A204.1 (cell line): ENCODE measurements at regions not wholly inside any gene's neighbourhood (a gene's known extent, or its start where the extent isn't known, plus 50 kb on each side); places are given as distances from the start of the nearest gene placed in this dataset.

ENCODE experiments used
- FAIRE-seq: peaks from 2 replicates; lab custom pipeline; 2012; peaks lifted over from hg19 to GRCh38; lab: Jason Lieb, UNC

- FAIRE-seq = no peak
These were observed 419.8 kb upstream of the CDH11 start for GRCh38 chr16:65541646-65542045.

- no peak for FAIRE-seq
These were observed 419.0 kb upstream of the CDH11 start for GRCh38 chr16:65540901-65541300.

DNA sequence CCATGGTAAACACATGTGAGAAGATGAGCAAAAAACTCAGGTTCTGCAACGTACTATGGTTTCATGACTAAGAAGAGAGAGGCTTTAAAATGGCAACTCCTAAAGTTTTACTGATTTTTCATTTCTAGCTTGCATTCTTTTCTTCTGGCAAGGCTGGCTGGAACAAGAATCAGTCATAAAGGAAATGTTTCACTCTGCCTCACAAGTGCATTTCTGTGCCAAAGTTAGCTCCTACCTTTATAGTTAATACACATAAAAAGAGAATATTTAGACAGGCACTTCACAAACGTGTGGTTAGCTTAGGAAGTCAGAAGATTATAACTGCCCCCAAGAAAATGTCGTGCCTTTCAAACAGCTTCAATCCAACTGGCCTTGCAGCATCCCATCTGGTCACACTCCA lies 417.1 kb upstream of the CDH11 start:
- FAIRE-seq = no peak

DNA sequence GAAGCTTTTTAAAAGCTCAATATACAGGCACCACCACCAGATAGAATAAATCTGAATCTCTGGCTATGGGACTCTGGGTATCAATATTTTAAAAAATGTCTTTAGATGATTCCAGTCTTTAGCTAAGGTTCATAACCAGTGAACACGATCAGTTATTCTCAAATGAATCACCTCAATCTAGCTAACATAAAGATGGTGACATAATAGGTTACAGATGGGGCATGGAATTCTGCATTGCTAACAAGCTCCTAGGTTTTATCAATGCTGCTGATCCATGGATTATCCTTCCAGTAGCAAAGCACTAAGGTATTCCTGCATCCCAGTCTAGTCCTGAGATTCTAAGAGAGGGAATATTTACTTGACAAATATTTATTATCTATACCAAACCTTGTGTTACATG lies 415.5 kb upstream of the CDH11 start:
- no peak for FAIRE-seq

DNA sequence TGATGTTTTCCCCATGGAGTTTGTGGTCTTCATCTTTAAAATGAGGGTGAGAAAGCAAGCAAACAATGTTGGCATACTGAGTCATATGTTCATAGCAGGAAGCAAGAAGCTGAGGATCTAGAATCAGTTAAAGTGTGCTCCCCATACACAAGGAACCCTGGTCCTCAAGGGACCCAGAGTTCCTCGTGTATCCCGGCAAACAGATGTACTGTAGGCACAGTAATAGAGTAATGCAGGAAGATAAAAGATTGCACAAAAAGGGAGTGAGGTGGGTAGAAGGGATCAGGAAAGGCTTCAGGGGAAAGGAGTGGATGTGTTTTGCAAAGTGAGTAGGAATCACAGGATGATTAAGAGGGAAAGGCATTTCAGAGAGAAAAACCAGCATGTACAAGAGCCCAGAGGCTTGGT lies 412.3 kb upstream of the CDH11 start:
- FAIRE-seq = no peak

DNA sequence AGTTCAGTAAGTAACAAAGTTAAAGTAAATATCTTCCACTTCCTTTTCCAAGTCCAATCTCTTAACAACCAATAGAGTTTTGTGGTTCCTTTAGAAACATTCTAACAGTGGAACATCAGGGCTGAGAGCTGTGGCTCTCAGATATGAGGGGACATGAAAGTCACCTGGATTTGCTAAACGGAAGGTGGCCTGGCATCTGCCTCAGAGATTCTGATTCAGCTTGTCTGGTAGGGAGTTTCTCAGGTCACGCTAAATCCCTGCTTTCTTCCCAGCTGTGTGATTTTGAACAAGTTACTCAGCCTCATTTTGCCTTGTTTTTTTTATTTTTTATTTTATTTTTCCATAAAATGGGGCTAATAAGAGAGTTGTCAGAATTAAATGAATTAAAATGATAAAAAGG lies 411.0 kb upstream of the CDH11 start:
- FAIRE-seq = no peak

DNA sequence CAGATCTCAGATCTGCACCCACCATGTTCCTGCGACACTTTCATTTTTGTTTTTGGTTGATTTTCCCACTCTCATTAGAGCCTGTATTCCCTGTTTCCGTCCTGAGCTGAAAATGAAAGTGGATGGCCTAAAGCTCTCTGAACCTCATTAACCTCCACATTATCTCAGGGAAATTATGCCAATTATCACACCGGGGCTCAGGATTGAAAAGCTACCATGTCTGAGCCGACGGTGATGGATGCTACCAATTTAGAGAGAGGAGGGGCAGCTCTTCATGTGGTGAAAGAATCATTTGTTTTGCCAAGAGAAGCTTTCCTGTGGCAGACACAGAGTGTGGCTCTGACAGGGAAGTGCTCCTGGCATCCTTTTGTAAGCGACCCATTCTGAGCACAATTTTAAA lies 410.4 kb upstream of the CDH11 start:
- no peak for FAIRE-seq

DNA sequence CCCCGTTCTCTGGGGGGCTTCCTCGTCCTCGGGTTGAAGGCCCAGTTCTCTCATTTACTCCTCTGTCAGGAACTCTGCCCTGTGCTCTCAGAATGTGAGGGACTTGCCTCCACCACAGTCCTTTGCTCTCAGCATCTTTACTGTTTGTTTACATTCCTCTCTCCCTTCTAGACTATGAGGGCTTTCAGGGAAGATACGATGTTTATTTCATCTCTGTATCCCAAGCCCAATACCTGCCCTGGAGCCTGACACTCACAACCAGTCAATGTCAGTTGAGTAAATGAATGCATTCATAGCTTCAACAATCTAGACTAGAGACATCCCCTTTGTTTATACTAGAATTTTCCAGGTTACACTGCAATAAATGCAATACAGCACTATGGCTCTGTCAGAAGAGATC lies 409.6 kb upstream of the CDH11 start:
- FAIRE-seq = no peak

DNA sequence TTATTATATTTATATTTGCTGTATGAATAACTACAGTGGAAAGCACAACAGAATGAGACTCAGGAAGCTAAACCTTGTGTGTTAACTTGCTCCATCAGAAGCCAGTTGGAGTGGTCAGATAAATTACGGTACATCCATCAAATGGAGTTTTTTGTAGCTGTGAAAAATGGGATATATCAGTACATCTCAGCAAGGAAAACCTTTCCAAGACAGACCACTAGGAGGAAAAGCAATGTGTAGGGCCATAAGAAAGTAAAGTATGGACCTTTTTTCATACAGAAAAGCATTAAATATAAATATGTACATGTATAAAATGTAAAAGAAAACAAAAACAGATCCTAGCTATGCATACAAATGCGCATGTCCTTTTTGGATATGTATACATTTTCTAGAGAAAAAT lies 403.8 kb upstream of the CDH11 start:
- no peak for FAIRE-seq

GRCh38 chr16:65524997-65525396 lies 403.1 kb upstream of the CDH11 start:
- no peak for FAIRE-seq

DNA sequence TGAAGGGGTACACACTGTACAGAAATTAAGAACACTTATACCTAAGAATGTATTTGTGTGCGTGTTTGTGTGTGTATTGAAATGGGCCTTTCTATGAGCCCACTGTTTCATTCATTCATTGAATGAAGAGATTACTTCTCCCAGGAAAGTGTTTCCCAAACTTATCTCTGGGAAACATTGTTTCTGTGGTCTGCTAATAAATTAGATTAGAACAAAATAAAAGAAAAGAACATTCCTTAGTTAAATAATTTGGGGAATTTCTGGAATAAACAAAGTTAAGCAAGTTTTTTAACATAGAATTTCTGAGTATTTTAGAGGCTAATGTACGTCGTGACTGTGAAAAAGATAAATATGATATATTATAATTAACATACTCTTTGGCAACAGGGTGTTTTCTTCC lies 402.4 kb upstream of the CDH11 start:
- FAIRE-seq = no peak

GRCh38 chr16:65523283-65523944 lies 401.6 kb upstream of the CDH11 start:
- FAIRE-seq = no peak

GRCh38 chr16:65522412-65522811 lies 400.5 kb upstream of the CDH11 start:
- no peak for FAIRE-seq

DNA sequence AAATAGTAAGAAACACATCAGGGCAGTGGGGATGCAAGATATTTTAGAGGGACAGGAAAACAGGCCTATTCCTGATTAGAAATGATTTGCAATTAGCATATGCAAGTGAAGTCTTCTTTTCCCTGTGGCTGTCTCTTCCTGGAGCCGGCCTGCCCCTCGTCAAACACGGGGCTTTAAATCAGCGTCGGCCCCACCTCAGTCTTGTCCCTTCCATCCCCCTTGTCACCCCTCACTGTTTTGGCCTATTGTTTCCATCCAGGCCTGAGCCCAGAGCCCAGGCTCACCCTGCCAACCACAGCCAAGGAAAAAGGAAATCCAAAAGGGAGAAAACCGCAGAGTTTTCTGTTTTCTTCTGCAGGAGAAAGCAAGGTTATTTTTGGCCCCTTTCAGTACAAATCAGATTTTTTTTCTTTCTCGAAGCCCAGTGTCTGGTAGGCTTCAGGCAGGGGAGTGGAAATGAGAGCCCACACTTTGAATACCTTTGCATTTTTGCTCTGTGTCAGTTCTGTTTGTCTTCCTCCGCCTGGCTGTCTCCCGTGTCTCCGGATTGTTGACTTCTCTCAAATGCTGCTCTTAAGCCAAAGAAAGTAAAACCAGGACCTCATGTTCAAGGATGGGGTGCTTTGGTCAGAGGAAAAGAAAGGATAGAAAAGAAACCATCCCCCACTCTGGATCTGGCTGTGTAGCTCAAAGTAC lies 399.9 kb upstream of the CDH11 start:
- FAIRE-seq = no peak

DNA sequence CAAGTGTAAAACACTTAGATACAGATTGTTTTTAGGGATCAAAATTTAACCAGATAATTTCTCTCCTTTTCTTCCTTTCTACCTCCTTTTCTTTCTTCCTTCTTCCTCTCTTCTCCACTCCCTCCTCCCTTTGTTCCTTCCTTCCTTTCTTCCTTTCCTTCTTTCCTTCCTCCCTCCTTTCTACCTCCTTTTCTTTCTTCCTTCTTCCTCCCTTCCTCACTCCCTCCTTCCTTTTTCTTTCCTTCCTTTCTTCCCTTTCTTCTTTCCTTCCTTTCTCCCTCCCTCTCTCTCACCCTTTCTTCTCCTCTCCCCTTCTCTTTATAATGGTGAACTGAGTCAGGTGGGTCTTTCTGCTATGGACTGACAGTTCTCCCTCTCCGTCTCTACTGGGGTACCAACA lies 397.5 kb upstream of the CDH11 start:
- no peak for FAIRE-seq

- no peak for FAIRE-seq
These were observed 393.3 kb upstream of the CDH11 start for GRCh38 chr16:65515193-65515592.

GRCh38 chr16:65510850-65511249 lies 389.0 kb upstream of the CDH11 start:
- no peak for FAIRE-seq

DNA sequence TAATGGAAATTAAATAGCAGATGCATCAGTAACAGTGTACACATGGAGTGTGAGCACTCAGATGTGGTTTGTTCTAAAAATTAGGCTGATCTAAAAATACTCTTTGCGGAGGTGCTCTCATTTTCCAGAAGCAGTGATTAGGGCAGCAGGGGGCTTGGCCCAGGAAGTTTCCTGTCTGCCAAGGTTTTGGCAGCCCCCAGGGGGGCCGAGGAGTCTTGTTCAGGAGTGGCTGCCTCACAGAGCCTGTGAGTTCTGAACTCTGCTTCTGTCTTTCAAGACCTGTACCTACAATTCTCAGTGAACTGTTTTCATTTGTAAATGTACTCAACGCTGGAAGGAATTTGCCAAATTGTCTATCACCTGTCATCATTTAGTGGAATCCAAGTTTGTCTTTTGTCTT lies 388.4 kb upstream of the CDH11 start:
- FAIRE-seq = no peak

- FAIRE-seq = no peak
These were observed 387.3 kb upstream of the CDH11 start for GRCh38 chr16:65509172-65509571.

DNA sequence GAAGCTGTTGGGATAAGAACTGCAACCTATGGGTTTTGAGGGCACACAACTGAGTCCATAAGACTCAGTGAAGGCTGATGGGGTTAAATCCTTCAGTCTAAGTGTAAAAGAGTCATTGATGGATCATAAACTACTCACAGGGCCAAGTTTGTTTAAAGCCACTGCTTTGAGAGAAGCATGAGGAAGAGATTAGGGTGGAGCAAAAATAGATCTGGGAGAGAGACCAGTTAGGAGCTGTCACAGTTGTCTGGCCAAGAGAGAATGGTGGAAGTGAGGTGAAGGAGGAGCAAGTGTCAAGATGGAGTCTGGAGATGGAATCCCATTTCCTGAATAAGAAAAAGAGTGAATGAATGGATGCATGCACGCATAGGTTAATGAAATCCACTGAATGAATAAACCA lies 379.1 kb upstream of the CDH11 start:
- FAIRE-seq = no peak

GRCh38 chr16:65500007-65500406 lies 378.1 kb upstream of the CDH11 start:
- no peak for FAIRE-seq

GRCh38 chr16:65499566-65499965 lies 377.7 kb upstream of the CDH11 start:
- no peak for FAIRE-seq

DNA sequence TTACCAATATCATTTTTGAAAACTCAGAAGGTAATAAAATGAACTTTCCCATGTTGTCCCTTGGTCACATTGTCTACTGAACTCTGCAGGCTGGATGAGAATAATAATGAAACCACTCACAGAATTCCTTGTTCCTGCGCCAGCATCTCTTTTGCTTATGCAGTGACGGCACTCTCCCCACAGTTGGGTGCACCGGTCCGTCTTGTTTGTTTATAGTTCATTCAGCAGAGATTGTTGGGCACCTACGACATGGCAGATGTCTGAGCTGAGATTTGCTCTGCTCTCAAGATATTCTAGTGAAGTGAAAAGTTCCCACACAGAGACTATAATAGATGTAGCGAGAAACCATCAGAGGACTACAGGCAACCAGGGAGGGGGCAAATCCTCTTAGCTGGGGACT lies 375.7 kb upstream of the CDH11 start:
- FAIRE-seq = no peak

GRCh38 chr16:65495106-65495505 lies 373.2 kb upstream of the CDH11 start:
- no peak for FAIRE-seq
